NCI-H69 (cell line): ENCODE measurements at regions not wholly inside any gene's neighbourhood (a gene's known extent, or its start where the extent isn't known, plus 50 kb on each side); places are given as distances from the start of the nearest gene placed in this dataset.
"Not testable (repeated sequence)": the region's sequence is repeated elsewhere in the genome, so short reads cannot be mapped to it uniquely, and the experiment has no call there.

ENCODE experiments used
- DNase-seq: peaks from one replicate; lab custom pipeline; 2025; lab: John Stamatoyannopoulos, UW

DNA sequence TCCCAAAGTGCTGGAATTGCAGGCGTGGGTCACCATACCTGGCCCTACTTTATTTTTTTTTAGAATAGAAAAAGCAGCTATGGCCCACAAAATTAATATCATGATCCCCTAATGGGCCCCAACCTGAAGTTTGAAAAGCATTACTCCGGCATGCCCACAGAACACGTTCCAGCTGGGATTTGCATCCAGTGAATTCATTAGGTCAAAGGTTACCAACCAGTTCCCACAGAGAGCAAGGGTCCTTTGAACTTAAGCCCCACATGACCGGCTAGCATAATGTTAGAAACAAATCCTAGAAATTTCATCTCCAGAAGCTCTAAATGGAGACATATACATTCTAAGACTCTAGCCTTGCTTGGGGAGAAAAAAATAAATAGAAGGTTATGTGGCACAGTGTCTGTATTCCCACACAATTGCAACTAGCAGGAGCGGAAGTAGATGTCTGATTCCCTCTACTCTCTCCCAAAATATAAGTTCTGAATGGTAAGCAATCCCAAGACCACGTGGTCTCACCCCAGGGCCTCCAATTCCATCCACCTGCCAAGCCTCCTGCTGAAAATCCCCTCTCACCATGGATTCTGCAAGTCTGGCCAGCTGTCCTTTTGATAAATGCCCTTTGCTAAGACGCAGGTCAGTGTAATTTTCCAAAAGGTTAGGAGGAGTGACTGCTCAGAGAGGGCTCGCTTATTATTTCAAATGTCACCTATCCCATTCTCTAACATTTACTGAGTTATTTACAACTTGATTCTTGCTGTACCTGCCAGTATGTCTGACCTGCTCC, 395.8 kb downstream of the NPIPA8 start:
- DNase-seq: peak; percentile 70

- DNase-seq: no peak
Measured at GRCh38 chr16:17939723-17940122, 396.8 kb downstream of the NPIPA8 start.

DNA sequence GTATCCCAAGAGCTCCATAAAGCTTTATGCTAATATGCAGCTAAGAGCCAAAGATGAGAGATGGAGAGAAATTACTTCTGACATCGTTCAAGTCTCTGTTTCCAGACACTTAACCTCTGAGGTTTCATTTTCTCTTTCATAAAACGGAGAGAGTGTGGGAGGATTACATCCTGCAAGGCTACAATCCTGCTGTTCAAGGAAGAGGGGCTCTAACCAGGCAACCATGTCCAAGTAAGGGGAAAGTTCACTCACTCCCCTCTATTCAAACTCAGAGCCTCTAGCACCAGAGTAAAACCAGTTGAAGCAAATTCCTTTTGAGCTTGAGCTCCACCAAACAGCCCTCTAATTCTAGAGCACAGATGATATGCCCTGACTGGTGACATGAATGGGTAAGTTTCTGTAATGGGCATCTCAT, 397.4 kb downstream of the NPIPA8 start:
- no peak for DNase-seq

GRCh38 chr16:17938546-17938945, 398.0 kb downstream of the NPIPA8 start:
- no peak for DNase-seq

DNA sequence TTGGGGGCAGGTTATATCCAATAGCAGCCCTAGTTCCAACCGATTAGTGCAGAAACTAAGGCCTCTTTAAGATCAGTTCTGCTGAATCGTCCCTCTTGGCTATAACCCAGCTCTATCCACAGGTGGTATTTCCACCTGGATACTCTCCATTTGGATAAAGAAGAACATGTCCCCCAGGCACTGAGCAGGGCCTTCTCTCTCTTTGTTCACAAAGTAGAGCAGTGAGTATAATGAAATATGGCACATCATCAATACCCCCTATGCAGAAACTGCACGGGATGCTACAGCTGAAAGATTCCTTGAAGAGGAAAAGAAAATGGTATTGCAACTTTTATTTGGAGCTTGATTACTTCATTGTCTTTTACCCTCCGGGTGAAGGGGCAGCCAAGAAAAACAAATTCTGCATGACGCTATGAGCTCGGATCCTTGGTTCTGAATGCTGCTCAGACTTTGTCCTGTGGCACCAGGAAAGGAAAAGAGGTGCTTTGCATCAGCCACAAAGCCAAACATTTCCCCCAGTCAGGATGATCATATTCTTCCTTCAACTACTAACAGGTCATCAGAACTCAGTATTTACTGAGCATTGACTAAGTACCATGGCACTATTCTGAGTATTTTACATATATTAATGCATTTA, 399.7 kb downstream of the NPIPA8 start:
- DNase-seq: peak; percentile 33

DNA sequence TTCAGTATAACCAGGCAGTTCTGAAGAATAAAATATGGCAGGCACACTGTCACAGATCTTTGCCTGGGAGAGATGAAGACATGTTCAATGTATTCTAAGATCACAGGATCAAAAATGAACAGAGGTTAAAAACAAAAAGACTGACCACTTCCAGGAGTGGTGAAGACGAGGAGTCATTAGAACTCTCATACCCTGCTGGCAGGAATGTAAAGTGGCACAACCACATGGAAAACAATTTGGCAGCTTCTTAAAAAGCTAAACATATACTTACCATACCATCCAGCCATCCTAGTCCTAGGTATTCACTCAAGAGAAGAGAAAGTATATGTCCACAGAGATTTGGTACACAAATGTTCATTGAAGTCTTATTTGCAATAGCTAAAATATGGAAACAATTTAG, 406.3 kb downstream of the NPIPA8 start:
- DNase-seq: no peak

- no peak for DNase-seq
Measured at GRCh38 chr16:17926866-17927399, 409.6 kb downstream of the NPIPA8 start.

- no peak for DNase-seq
Measured at GRCh38 chr16:17926461-17926860, 410.1 kb downstream of the NPIPA8 start.

GRCh38 chr16:17925761-17926160, 410.8 kb downstream of the NPIPA8 start:
- no peak for DNase-seq

DNA sequence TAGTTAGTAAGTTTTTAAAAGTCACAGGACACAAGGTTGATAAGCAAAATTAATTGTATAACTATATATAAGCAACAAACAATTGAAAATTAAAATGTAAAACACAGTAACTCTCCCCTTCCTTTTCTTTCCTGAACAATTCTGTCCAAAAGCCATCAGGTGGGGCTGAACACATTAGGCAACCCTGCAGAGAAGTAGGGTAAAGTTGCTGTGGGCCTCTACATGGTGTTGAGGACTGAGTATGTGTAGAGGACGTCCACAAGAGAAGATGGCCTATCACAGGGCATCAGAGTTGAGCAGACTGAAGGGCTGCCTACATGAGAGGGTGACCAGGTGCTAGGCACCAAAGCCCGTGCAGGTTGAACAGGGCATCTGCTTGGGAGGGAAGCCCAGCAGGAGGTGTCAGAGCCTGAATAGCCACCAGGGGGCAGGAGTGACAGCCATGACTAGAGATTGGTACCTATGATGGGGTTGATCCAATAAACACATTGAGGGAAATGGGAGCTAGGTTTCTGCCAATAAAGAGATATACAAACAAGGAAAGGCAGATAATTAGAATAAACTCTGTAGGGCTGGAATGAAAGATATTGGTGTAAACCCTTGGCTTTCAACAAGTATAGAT, 415.1 kb downstream of the NPIPA8 start:
- peak; percentile 47 for DNase-seq

DNA sequence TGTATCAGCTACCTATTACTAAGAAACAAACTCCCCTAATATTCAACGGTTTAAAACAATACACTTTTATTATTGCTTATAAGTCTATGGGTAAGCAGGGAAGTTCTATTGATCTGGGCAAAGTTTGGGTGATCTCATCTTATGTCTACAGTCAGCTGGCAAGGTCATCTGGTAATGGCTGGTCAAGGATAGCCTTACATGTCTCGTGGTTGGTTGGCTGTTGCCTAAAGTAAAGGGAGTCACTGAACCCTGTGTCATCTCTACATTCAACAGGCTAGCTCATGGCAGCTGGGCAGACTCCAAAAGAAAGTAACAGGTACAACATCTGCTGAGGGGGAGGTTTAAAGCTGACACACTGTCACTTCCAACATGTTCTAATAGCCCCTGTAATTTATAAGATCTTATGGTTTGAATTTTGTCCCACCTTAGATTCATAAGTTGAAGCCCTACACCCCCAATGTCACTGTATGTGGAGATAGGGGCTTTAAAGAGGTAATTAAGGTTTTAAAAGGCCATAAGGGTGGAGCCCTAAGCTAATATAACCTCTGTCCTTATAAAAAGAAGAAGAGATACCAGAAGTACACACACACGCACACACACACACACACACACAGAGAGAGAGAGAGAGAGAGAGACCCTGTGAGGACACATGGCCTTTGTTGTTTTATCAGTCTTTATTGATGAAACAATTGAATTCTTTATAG, 419.1 kb downstream of the NPIPA8 start:
- no peak for DNase-seq

GRCh38 chr16:17915791-17916190, 420.7 kb downstream of the NPIPA8 start:
- no peak for DNase-seq

DNA sequence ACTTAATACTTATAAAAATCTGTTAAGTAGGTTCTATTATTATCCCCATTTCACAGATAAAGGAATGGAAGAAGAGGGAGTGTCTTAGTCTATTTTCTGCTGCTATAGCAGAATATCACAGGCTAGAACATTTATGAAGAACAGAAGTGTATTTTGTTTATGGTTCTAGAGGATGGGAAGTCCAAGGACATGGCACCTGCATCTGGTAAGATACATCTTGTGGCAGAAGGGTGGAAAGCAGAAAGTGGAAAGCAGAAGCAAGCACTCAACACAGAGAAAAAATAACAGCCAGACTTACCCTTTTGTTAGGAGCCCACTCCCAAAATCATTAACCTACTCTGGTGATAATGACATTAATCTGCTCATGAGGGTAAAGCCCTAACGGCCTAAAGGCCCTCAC, 422.4 kb downstream of the NPIPA8 start:
- no peak for DNase-seq

DNA sequence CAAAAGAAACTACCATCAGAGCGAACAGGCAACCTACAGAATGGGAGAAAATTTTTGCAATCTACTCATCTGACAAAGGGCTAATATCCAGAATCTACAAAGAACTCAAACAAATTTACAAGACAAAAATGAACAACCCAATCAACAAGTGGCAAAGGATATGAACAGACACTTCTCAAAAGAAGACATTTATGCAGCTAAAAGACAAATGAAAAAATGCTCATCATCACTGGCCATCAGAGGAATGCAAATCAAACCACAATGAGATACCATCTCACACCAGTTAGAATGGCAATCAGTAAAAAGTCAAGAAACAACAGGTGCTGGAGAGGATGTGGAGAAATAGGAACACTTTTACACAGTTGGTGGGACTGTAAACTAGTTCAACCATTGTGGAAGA, 425.0 kb downstream of the NPIPA8 start:
- DNase-seq: not testable (repeated sequence)

DNA sequence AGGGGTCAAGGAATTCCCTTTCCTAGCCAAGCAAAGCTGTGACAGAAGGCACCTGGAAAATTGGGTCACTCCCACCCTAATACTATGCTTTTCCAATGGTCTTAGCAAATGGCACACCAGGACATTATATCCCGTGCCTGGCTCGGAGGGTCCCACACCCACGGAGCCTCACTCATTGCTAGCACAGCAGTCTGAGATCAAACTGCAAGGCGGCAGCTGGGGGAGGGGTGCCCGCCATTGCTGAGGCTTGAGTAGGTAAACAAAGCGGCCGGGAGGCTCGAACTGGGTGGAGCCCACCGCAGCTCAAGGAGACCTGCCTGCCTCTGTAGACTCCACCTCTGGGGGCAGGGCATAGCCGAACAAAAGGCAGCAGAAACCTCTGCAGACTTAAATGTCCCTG, 429.9 kb downstream of the NPIPA8 start:
- not testable (repeated sequence) for DNase-seq

DNA sequence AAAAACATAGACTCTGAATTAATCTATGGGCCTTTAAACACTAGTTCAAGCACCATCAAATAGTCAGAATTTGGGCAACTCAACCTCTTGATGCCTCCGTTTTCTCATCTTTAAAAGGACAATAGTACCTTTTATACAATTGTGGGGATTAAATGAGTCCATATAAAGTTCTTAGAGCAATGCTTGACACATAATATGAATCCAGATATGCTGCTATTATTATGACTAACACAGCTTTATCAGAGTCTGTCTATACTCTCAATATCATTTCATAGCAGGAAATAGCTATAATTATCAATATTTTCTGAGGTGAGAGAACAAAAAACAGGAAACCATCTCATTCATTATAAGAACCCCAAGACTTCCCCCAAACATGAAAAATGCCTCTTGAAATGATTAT, 430.5 kb upstream of the XYLT1 start:
- no peak for DNase-seq

- DNase-seq: no peak
Measured at GRCh38 chr16:17899141-17899540, 428.4 kb upstream of the XYLT1 start.

DNA sequence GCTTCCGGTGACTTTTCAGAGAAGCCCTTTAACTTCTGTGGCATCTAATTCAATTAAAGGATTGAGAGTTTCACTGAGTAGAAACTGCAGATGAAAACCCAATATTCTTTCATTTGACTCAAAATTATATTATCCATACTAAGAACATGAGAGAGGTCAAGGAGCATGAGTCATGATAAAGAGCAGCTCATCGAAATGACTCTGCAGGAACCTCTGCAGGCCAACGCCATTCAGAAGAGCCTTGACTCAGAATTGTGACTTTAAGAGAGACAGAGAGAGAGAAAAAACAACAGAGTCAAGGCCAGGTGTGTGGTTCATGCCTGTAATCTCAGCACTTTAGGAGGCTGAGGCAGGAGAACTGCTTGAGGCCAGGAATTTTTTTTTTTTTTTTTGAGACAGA, 417.2 kb upstream of the XYLT1 start:
- no peak for DNase-seq

DNA sequence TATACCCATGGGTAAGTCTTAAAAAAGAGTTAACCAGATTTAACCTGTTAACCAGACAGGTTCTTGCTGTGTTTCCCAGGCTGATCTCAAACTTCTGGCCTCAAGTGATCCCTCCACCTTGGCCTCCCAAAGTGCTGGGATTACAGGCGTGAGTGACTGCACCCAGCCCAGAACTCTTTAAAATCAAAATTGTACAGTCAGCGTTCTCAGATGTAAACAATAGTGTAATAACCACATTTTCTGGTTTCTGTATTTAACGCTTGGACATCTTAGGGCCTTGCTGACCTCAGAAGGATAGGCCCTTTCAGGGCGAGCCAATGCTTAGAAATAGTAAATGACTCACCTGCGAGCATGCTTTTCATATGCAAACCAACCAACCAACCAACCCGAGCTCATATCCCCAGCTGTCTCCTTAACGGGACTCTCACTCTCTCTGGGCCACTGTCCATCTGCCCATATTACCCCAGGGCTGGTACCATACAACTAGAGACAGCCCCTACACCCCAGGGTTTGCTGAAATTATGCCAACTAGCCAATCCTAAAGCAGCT, 415.0 kb upstream of the XYLT1 start:
- DNase-seq: no peak

GRCh38 chr16:17877821-17878360, 407.1 kb upstream of the XYLT1 start:
- DNase-seq: no peak

DNA sequence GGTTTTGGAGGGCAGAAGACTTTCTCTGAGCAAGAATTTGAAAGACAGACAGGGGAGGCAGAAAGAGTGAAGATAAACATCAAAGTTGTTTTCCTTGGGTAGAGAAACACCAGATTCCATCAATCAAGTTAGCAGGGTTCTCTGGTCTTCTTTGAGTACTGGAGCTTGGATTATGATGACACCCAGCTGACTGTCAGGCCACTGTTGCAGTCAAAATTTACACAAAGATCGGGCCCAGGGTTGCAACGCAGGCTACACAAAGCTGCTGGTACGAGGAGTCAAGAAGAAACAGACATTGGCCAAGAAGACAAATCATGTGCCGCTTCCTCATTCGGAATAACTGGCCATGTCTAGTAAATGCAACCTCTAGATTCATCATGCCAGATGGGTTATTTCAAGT, 396.2 kb upstream of the XYLT1 start:
- no peak for DNase-seq

- DNase-seq: no peak
Measured at GRCh38 chr16:17861981-17862479, 391.3 kb upstream of the XYLT1 start.
